Breast epithelium (tissue), 4 donors: ENCODE measurements at regions not wholly inside any gene's neighbourhood (a gene's known extent, or its start where the extent isn't known, plus 50 kb on each side); places are given as distances from the start of the nearest gene placed in this dataset.

Experiments
- DNase-seq, 2 donors: peaks; one replicate each; pipeline ENCODE4 v3.0.0-alpha.2; 2019; ENCODE audit warnings: low spot score in 2 of 2
- H3K27ac ChIP-seq, 2 donors: fragments of 200-600 bp; sonication (generic) in 1 of 2; one replicate each; pipeline ENCODE4 v1.5.1; 2016 to 2019; ENCODE audit warnings: mild to moderate bottlenecking in 1 of 2
- H3K27me3 ChIP-seq, 2 donors: fragments of 200-600 bp; sonication (generic) in 1 of 2; one replicate each; pipeline versions ENCODE4 v1.5.1 to v1.6.0; 2017 to 2019; ENCODE audit warnings: control low read depth in 1 of 2, mild to moderate bottlenecking in 1 of 2
- H3K36me3 ChIP-seq: fragments of 200-600 bp; one replicate; pipeline ENCODE4 v1.5.1; 2019
- H3K4me1 ChIP-seq, 2 donors: fragments of 200-600 bp; sonication (generic); one replicate each; pipeline ENCODE4 v1.5.1; 2016 to 2019; ENCODE audit warnings: control low read depth in 1 of 2
- H3K4me3 ChIP-seq, 3 donors: fragments of 200-600 bp; sonication (generic); 1 replicate in 2 of 3; 2 replicates in 1 of 3; pipeline ENCODE4 v1.5.1; 2016 to 2019; ENCODE audit warnings: mild to moderate bottlenecking in 3 of 3, moderate library complexity in 2 of 3
- H3K9me3 ChIP-seq, 2 donors: fragments of 200-600 bp; sonication (generic) in 1 of 2; one replicate each; pipeline ENCODE4 v1.5.1; 2016 to 2019; ENCODE audit warnings: control low read depth in 1 of 2
- POLR2A ChIP-seq: fragments of 450-650 bp; IDR thresholded peaks from one replicate; pipeline ENCODE4 v1.6.1; 2016; ENCODE audit warnings: antibody characterized with exemption, mild to moderate bottlenecking, moderate library complexity
- POLR2AphosphoS5 ChIP-seq, 3 donors: sonication (generic); formaldehyde crosslinking; IDR thresholded peaks; one replicate each; pipeline ENCODE4 v1.6.1; 2017; ENCODE audit warnings: antibody characterized with exemption in 3 of 3
- intact Hi-C: fragments of 100-400 bp; cut with DNase I; formaldehyde crosslinking; loops from one replicate; pipeline ENCODE4 v1.15.1; 2023; ENCODE audit warnings: low total_unique reads
- TF ChIP-seq, protein P1 (sequence below), 3 donors: fragments of 450-650 bp; IDR thresholded peaks; one replicate each; pipeline ENCODE4 v1.5.1; 2016 to 2017; ENCODE audit warnings: antibody characterized with exemption in 3 of 3, mild to moderate bottlenecking in 3 of 3, moderate library complexity in 3 of 3

DNA sequence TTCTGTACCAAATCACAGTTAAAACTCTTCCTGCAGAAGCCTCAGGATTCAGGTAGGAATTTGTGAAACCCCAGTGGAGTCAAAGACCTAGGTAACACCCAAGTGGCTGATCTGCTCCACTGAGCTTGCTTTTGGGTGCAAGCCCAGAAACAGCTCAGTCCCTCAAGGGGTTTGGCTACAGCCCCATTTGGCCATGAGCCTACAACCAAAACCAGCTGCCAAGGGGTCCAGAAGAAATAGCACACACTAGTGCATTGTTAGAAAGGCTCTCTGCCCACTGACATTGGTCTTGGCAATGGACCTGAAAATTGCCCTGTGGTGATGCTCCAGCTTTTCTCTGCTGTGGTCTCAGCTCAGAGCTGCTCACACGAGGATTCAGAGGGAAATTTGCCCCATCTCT lies 577.4 kb upstream of the INTU start:
- no peaks in the 10 kb centered on the region for H3K4me1 ChIP-seq
- H3K36me3 ChIP-seq, result no peaks in the 10 kb centered on the region
- no peak overlapping the region for H3K27ac ChIP-seq
- peak in 1 of 2 donors; percentile 39 for DNase-seq
- no peak overlapping the region for H3K4me3 ChIP-seq
- TF ChIP-seq, protein P1, sequence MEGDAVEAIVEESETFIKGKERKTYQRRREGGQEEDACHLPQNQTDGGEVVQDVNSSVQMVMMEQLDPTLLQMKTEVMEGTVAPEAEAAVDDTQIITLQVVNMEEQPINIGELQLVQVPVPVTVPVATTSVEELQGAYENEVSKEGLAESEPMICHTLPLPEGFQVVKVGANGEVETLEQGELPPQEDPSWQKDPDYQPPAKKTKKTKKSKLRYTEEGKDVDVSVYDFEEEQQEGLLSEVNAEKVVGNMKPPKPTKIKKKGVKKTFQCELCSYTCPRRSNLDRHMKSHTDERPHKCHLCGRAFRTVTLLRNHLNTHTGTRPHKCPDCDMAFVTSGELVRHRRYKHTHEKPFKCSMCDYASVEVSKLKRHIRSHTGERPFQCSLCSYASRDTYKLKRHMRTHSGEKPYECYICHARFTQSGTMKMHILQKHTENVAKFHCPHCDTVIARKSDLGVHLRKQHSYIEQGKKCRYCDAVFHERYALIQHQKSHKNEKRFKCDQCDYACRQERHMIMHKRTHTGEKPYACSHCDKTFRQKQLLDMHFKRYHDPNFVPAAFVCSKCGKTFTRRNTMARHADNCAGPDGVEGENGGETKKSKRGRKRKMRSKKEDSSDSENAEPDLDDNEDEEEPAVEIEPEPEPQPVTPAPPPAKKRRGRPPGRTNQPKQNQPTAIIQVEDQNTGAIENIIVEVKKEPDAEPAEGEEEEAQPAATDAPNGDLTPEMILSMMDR (IDR thresholded peaks at IDR 0.05), result no peak
- TF ChIP-seq POLR2AphosphoS5 (IDR thresholded peaks at IDR 0.05) (no peak), POLR2A (no peak)
- no peaks in the 10 kb centered on the region for H3K27me3 ChIP-seq
- H3K9me3 ChIP-seq, result peaks cover 10 to 11% of the 10 kb centered on the region in 2 donors
- intact Hi-C loops, result no loop called here

GRCh38 chr4:127069675-127070074 lies 563.1 kb upstream of the INTU start:
- Histone ChIP-seq H3K27me3 (no peaks in the 10 kb centered on the region), H3K9me3 (no peaks in the 10 kb centered on the region), H3K4me3 (no peak overlapping the region), H3K4me1 (no peaks in the 10 kb centered on the region), H3K36me3 (no peaks in the 10 kb centered on the region), H3K27ac (no peak overlapping the region)
- TF ChIP-seq POLR2A (no peak), POLR2AphosphoS5 (IDR thresholded peaks at IDR 0.05) (no peak)
- TF ChIP-seq, protein P1 (IDR thresholded peaks at IDR 0.05), result no peak
- DNase-seq, result no peak
- intact Hi-C loops, result no loop called here

DNA sequence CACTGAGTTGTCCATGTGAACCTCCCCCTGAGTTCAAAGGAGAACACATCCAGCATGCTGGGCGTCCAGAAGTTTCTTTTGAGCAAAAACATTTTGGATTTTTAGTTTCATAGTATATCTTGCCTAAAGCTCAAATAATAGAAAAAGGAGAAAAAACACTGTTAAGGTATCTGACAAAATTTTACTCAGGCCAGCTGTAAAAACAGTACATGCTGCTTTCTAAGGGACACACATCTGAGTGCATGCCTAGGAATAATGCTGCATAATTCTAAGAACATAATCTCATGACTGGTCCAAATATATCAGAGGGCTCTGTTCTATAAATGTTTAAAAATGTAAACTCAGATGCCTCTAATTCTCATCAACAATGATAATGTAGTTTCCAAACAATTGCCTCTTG lies 561.3 kb upstream of the INTU start:
- Histone ChIP-seq H3K36me3 (no peaks in the 10 kb centered on the region), H3K9me3 (peaks cover 0 to 3% of the 10 kb centered on the region in 2 donors), H3K27me3 (no peaks in the 10 kb centered on the region), H3K27ac (no peak overlapping the region), H3K4me3 (no peak overlapping the region), H3K4me1 (no peaks in the 10 kb centered on the region)
- intact Hi-C loops, result no loop called here
- no peak for DNase-seq
- TF ChIP-seq POLR2AphosphoS5 (IDR thresholded peaks at IDR 0.05), result no peak
- TF ChIP-seq POLR2A, result no peak
- TF ChIP-seq, protein P1 (IDR thresholded peaks at IDR 0.05), result no peak

DNA sequence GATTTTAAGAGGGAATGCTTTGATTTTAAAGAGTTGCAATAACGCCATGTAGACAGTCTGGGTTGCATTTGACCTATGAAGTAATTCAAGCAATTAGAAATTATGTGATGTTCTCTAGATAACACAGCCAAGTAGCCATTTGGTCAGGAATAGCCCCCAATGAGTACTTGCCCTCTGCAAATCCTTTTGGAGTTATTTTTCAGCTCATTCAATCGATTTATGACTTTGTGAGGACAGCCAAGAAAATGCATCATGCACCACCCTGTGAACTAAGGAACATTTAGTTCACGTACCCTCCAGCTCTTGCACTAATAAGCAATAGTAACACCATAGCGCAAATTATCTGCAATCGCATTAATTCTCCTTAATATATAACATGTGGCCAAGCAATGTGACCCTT lies 552.6 kb upstream of the INTU start:
- TF ChIP-seq POLR2A (no peak), POLR2AphosphoS5 (IDR thresholded peaks at IDR 0.05) (no peak)
- TF ChIP-seq, protein P1 (IDR thresholded peaks at IDR 0.05), result no peak
- Histone ChIP-seq H3K9me3 (peaks cover 0 to 3% of the 10 kb centered on the region in 2 donors), H3K4me3 (no peak overlapping the region), H3K27ac (no peak overlapping the region), H3K27me3 (no peaks in the 10 kb centered on the region), H3K36me3 (no peaks in the 10 kb centered on the region), H3K4me1 (no peaks in the 10 kb centered on the region)
- intact Hi-C loops, result no loop called here
- DNase-seq, result no peak

DNA sequence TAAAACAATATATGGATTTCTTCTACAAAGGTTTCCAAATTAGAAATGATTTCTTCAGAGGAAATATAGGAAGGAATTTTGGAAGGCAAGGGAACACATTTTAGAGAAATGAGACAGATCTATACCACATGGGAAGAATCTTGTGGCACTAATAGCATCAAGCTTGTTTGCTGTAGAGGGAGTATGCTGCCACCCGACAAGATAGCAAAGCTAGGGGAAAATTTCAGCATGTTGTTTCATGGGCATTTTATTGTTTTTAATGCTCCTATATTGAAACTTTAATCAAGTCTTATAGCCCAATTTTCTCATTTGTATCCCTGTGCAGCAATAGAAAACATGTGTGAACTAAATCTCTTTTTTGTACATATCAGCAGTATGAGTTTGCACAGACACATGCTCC lies 551.7 kb upstream of the INTU start:
- intact Hi-C loops, result no loop called here
- Histone ChIP-seq H3K27ac (no peak overlapping the region), H3K36me3 (no peaks in the 10 kb centered on the region), H3K27me3 (no peaks in the 10 kb centered on the region), H3K4me3 (no peak overlapping the region), H3K4me1 (no peaks in the 10 kb centered on the region), H3K9me3 (peaks cover 0 to 3% of the 10 kb centered on the region in 2 donors)
- TF ChIP-seq POLR2A, result no peak
- no peak for TF ChIP-seq POLR2AphosphoS5 (IDR thresholded peaks at IDR 0.05)
- TF ChIP-seq, protein P1 (IDR thresholded peaks at IDR 0.05), result no peak
- no peak for DNase-seq
